GM21367 (cell line): ENCODE measurements at regions not wholly inside any gene's neighbourhood (a gene's known extent, or its start where the extent isn't known, plus 50 kb on each side); places are given as distances from the start of the nearest gene placed in this dataset.
"Not testable (repeated sequence)": the region's sequence is repeated elsewhere in the genome, so short reads cannot be mapped to it uniquely, and the experiment has no call there.

Source experiments
- ATAC-seq: cut with Tn5 transposase; IDR thresholded peaks from one replicate; pipeline ENCODE4 v1.9.1; 2021; ENCODE audit not compliant: unreplicated experiment

- no peak for ATAC-seq
Observed at GRCh38 chr3:72538070-72538745, 310.0 kb downstream of the SHQ1 start.

GRCh38 chr3:72537448-72537847 is 310.8 kb downstream of the SHQ1 start:
- no peak for ATAC-seq

GRCh38 chr3:72536878-72537267 is 311.4 kb downstream of the SHQ1 start:
- no peak for ATAC-seq

GRCh38 chr3:72536206-72536877 is 311.9 kb downstream of the SHQ1 start:
- ATAC-seq, result no peak

GRCh38 chr3:72535772-72536171 is 312.5 kb downstream of the SHQ1 start:
- no peak for ATAC-seq

GRCh38 chr3:72533591-72534473 is 314.4 kb downstream of the SHQ1 start:
- ATAC-seq, result no peak

- no peak for ATAC-seq
Observed at GRCh38 chr3:72530426-72530825, 317.8 kb downstream of the SHQ1 start.

- no peak for ATAC-seq
Observed at GRCh38 chr3:72529081-72529480, 319.2 kb downstream of the SHQ1 start.

GRCh38 chr3:72523429-72524151 is 324.7 kb downstream of the SHQ1 start:
- ATAC-seq, result peak; percentile 93

- ATAC-seq, result peak; percentile 36
Observed at GRCh38 chr3:72520690-72521308, 327.4 kb downstream of the SHQ1 start.

- ATAC-seq, result no peak
Observed at GRCh38 chr3:72519946-72520604, 328.2 kb downstream of the SHQ1 start.

GRCh38 chr3:72517921-72518424 is 330.3 kb downstream of the SHQ1 start:
- no peak for ATAC-seq

GRCh38 chr3:72517336-72517735 is 330.9 kb downstream of the SHQ1 start:
- no peak for ATAC-seq

GRCh38 chr3:72516361-72516760 is 331.9 kb downstream of the SHQ1 start:
- no peak for ATAC-seq

- no peak for ATAC-seq
Observed at GRCh38 chr3:72515941-72516340, 332.3 kb downstream of the SHQ1 start.

- ATAC-seq, result no peak
Observed at GRCh38 chr3:72515281-72515680, 333.0 kb downstream of the SHQ1 start.

GRCh38 chr3:72510247-72510646 is 338.0 kb downstream of the SHQ1 start:
- no peak for ATAC-seq

- no peak for ATAC-seq
Observed at GRCh38 chr3:72505539-72506405, 342.5 kb downstream of the SHQ1 start.

- not testable (repeated sequence) for ATAC-seq
Observed at GRCh38 chr3:72497501-72497900, 350.7 kb downstream of the SHQ1 start.
